Neural cell (in vitro differentiated cells): ENCODE measurements at regions not wholly inside any gene's neighbourhood (a gene's known extent, or its start where the extent isn't known, plus 50 kb on each side); places are given as distances from the start of the nearest gene placed in this dataset.

Source experiments
- CTCF ChIP-seq: fragments of 450-650 bp; IDR thresholded peaks from 2 replicates; pipeline ENCODE4 v1.5.1; 2014; ENCODE audit warnings: antibody characterized with exemption, mild to moderate bottlenecking, moderate library complexity; ENCODE audit not compliant: poor library complexity, severe bottlenecking
- POLR2AphosphoS5 ChIP-seq: IDR thresholded peaks from 2 replicates; pipeline ENCODE4 v1.6.1; 2012
- RAD21 ChIP-seq: fragments of 450-650 bp; conservative IDR thresholded peaks from 2 replicates; pipeline ENCODE4 v1.6.1; 2014; ENCODE audit warnings: antibody characterized with exemption, mild to moderate bottlenecking, moderate library complexity

- TF ChIP-seq CTCF (no peak), POLR2AphosphoS5 (no peak), RAD21 (no peak)
Measured at GRCh38 chr14:42572032-42572431, 965.4 kb downstream of the LRFN5 start.
